Keratinocyte (primary cell): ENCODE measurements at regions not wholly inside any gene's neighbourhood (a gene's known extent, or its start where the extent isn't known, plus 50 kb on each side); places are given as distances from the start of the nearest gene placed in this dataset.

Experiments
- DNase-seq: peaks from one replicate; pipeline ENCODE4 v3.0.0-alpha.2; 2011; ENCODE audit warnings: low read depth, missing footprints, low spot score
- FAIRE-seq: peaks from 2 replicates; lab custom pipeline; 2011; peaks lifted over from hg19 to GRCh38; lab: Jason Lieb, UNC
- H2AFZ ChIP-seq: 2 replicates; pipeline ENCODE4 v1.6.0; 2012; ENCODE audit warnings: low read length, control low read depth, inconsistent platforms; ENCODE audit not compliant: control insufficient read depth
- H3K27ac ChIP-seq: 2 replicates; pipeline ENCODE4 v1.5.1; 2011; ENCODE audit warnings: low read length; ENCODE audit not compliant: control insufficient read depth, insufficient read depth
- H3K27me3 ChIP-seq: 3 replicates; pipeline ENCODE4 v1.6.0; 2011; ENCODE audit warnings: low read length; ENCODE audit not compliant: control insufficient read depth, insufficient read depth; ENCODE audit errors: extremely low read depth
- H3K36me3 ChIP-seq, 2 experiments: 2 replicates in 1 of 2; 3 replicates in 1 of 2; pipeline ENCODE4 v1.5.1; 2011; ENCODE audit warnings: low read length in 2 of 2, mild to moderate bottlenecking in 1 of 2; ENCODE audit not compliant: control insufficient read depth in 2 of 2, insufficient read depth in 2 of 2; ENCODE audit errors: extremely low read depth in 1 of 2
- H3K4me1 ChIP-seq: 3 replicates; pipeline ENCODE4 v1.5.1; 2011; ENCODE audit warnings: low read length; ENCODE audit not compliant: control insufficient read depth, insufficient read depth; ENCODE audit errors: extremely low read depth
- H3K4me2 ChIP-seq: 3 replicates; pipeline ENCODE4 v1.6.0; 2011; ENCODE audit warnings: low read depth, low read length; ENCODE audit not compliant: control insufficient read depth, insufficient read depth; ENCODE audit errors: extremely low read depth
- H3K4me3 ChIP-seq, 3 experiments: fragments of 200-600 bp in 1 of 3; sonication (generic) in 1 of 3; 2 replicates in 2 of 3; 3 replicates in 1 of 3; pipeline ENCODE4 v1.5.1; 2011 to 2016; ENCODE audit warnings: low read length in 3 of 3, mild to moderate bottlenecking in 3 of 3, control low read depth in 2 of 3, inconsistent platforms in 1 of 3, low read depth in 1 of 3, mixed read lengths in 1 of 3, mixed run types in 1 of 3, moderate library complexity in 1 of 3; ENCODE audit not compliant: control insufficient read depth in 2 of 3, insufficient read depth in 2 of 3; ENCODE audit errors: extremely low read depth in 1 of 3
- H3K79me2 ChIP-seq: 2 replicates; pipeline ENCODE4 v1.6.0; 2012; ENCODE audit warnings: low read length; ENCODE audit not compliant: control insufficient read depth, insufficient read depth
- H3K9ac ChIP-seq: 3 replicates; pipeline ENCODE4 v1.6.0; 2011; ENCODE audit warnings: low read length; ENCODE audit not compliant: control insufficient read depth, insufficient read depth; ENCODE audit errors: extremely low read depth
- H3K9me1 ChIP-seq: 3 replicates; pipeline ENCODE4 v1.6.0; 2011; ENCODE audit warnings: low read length; ENCODE audit not compliant: control insufficient read depth, insufficient read depth; ENCODE audit errors: extremely low read depth
- H3K9me3 ChIP-seq: 2 replicates; pipeline ENCODE4 v1.5.1; 2012; ENCODE audit warnings: low read depth, low read length; ENCODE audit not compliant: control insufficient read depth
- H4K20me1 ChIP-seq: 3 replicates; pipeline ENCODE4 v1.6.0; 2011; ENCODE audit warnings: low read length; ENCODE audit not compliant: control insufficient read depth, insufficient read depth; ENCODE audit errors: extremely low read depth
- EZH2 ChIP-seq: IDR thresholded peaks from one replicate; pipeline ENCODE4 v1.6.1; 2012; ENCODE audit warnings: inconsistent platforms, mild to moderate bottlenecking, low read length, moderate library complexity
- dilution Hi-C: fragments of 300-500 bp; cut with MboI; formaldehyde crosslinking; loops from one replicate; pipeline ENCODE4 v1.7.0; 2020; ENCODE audit warnings: low sequenced_read_pairs; ENCODE audit not compliant: extremely low pct_ligation_motif_present
- TF ChIP-seq, protein P1 (sequence below), 3 experiments: IDR thresholded peaks in 1 of 3; conservative IDR thresholded peaks in 1 of 3; optimal IDR thresholded peaks in 1 of 3; 2 replicates in 2 of 3; 3 replicates in 1 of 3; pipeline versions ENCODE3 to v1.5.1; 2011; ENCODE audit warnings: low read length in 3 of 3, mild to moderate bottlenecking in 3 of 3, moderate library complexity in 2 of 3, control low read depth in 1 of 3, inconsistent platforms in 1 of 3; ENCODE audit not compliant: insufficient read depth in 2 of 3; ENCODE audit errors: extremely low read depth in 1 of 3

DNA sequence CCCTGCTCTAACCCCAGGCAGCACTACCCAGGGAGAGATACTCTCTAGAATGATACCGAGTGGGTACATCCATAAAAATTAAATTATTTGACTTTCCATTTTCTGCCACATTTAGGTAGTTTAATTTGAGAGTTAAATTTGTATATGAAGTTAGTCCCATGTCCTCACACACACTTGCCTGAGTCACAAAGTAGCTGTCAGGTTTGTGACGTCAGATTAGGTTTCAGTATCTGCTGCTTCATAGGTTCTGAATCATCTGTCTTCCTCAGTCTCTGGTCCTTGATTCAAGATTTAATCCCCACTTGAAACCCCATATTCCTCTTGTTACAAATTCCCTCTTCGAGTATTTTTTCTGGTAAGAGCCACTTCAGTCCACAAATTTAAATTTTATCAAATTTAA, 738.6 kb upstream of the FAM98A start:
- TF ChIP-seq, protein P1, sequence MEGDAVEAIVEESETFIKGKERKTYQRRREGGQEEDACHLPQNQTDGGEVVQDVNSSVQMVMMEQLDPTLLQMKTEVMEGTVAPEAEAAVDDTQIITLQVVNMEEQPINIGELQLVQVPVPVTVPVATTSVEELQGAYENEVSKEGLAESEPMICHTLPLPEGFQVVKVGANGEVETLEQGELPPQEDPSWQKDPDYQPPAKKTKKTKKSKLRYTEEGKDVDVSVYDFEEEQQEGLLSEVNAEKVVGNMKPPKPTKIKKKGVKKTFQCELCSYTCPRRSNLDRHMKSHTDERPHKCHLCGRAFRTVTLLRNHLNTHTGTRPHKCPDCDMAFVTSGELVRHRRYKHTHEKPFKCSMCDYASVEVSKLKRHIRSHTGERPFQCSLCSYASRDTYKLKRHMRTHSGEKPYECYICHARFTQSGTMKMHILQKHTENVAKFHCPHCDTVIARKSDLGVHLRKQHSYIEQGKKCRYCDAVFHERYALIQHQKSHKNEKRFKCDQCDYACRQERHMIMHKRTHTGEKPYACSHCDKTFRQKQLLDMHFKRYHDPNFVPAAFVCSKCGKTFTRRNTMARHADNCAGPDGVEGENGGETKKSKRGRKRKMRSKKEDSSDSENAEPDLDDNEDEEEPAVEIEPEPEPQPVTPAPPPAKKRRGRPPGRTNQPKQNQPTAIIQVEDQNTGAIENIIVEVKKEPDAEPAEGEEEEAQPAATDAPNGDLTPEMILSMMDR (optimal IDR thresholded peaks at IDR 0.05 in 1 of 3, IDR thresholded peaks at IDR 0.05 in 1 of 3, conservative IDR thresholded peaks at IDR 0.05 in 1 of 3; ENCODE audit: extremely low read depth in 1 of 3, insufficient read depth in 2 of 3, low read length in 3 of 3), result no peak
- no peak for TF ChIP-seq EZH2
- Histone ChIP-seq H3K9me1 (no peaks in the 10 kb centered on the region), H2AFZ (no peak overlapping the region), H3K4me3 (no peak overlapping the region), H3K9me3 (no peaks in the 10 kb centered on the region), H3K27me3 (no peaks in the 10 kb centered on the region), H4K20me1 (no peaks in the 10 kb centered on the region), H3K4me2 (no peak overlapping the region), H3K79me2 (no peaks in the 10 kb centered on the region), H3K4me1 (no peaks in the 10 kb centered on the region), H3K36me3 (no peaks in the 10 kb centered on the region), H3K27ac (no peak overlapping the region), H3K9ac (no peak overlapping the region)
- DNase-seq (no peak), FAIRE-seq (no peak)
- dilution Hi-C loops, result no loop called here

DNA sequence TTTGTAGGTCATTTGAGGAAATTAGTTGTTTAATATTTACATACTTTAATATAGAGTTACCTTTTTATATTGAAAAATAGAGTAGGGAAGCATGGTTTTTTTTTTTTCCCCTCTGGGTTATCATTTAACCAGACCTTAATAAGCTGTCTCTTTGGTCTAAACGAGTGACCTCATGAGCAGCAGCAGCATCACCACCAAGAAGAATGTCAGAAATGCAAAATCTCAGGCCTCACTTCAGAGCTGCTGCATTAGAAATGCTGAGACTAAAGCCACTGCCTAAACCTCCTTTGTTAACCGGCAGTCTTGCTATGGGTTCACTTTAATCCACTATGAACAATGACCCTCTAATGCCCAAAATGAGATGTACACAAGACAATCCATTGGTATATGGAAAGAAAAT, 733.7 kb upstream of the FAM98A start:
- H3K9ac ChIP-seq, result no peak overlapping the region
- H3K27ac ChIP-seq, result no peak overlapping the region
- no peaks in the 10 kb centered on the region for H3K27me3 ChIP-seq
- H3K4me3 ChIP-seq, result no peak overlapping the region
- DNase-seq, result no peak
- dilution Hi-C loops, result no loop called here
- no peak overlapping the region for H2AFZ ChIP-seq
- H3K36me3 ChIP-seq, result no peaks in the 10 kb centered on the region
- H3K9me3 ChIP-seq, result no peaks in the 10 kb centered on the region
- H3K4me1 ChIP-seq, result no peaks in the 10 kb centered on the region
- TF ChIP-seq, protein P1 (optimal IDR thresholded peaks at IDR 0.05 in 1 of 3, IDR thresholded peaks at IDR 0.05 in 1 of 3, conservative IDR thresholded peaks at IDR 0.05 in 1 of 3; ENCODE audit: extremely low read depth in 1 of 3, insufficient read depth in 2 of 3, low read length in 3 of 3), result no peak
- TF ChIP-seq EZH2, result no peak
- H3K9me1 ChIP-seq, result no peaks in the 10 kb centered on the region
- H3K4me2 ChIP-seq, result no peak overlapping the region
- FAIRE-seq, result no peak
- H3K79me2 ChIP-seq, result no peaks in the 10 kb centered on the region
- H4K20me1 ChIP-seq, result no peaks in the 10 kb centered on the region
